Heart left ventricle (tissue), 13 donors: ENCODE measurements at regions not wholly inside any gene's neighbourhood (a gene's known extent, or its start where the extent isn't known, plus 50 kb on each side); places are given as distances from the start of the nearest gene placed in this dataset.

ENCODE experiments used
- CTCF ChIP-seq, 12 donors: fragments of 200-600 bp; sonication (generic) in 4 of 12; IDR thresholded peaks; one replicate each; pipeline versions ENCODE4 v1.5.0 to v1.8.0; 2018 to 2022; ENCODE audit warnings: antibody characterized with exemption in 12 of 12, mild to moderate bottlenecking in 5 of 12
- POLR2A ChIP-seq, 2 donors: fragments of 450-650 bp; IDR thresholded peaks; one replicate each; pipeline ENCODE4 v1.6.1; 2017; ENCODE audit warnings: antibody characterized with exemption in 2 of 2, mild to moderate bottlenecking in 2 of 2, moderate library complexity in 2 of 2
- donor health status: ischemic (EF 13 %, LVEDD 7.1; RV severe dilation, severe dysfunction).
- donor health status: DM: no; HTN: yes; CAD: no.
- donor health status: DM: no; HTN: no; CAD: no.
- donor health status: ischemic (EF 25% LVEDD 6.9; RV normal size, moderate dysfunction).
- donor health status: ischemic (EF 25% LVEDD 5.7; RV mildly dilated, moderate dysfunction).
- donor health status: ischemic (EF 35%, LVEDD 5.7; RV mildly dilated, moderate dysfunction).
- donor health status: nonischemic (EF 11% LVEDD 7.7; RV severe dilation, severe dysfunction).
- donor health status: DM: yes; HTN: yes; CAD: no.
- donor health status: PGD.
- donor health status: ischemic (EF 29% LVEDD 5.4; RV normal size, mild dysfunction).
- donor health status: nonischemic (EF 23%, LVEDD 6.1; RV moderate dilation, normal function).

DNA sequence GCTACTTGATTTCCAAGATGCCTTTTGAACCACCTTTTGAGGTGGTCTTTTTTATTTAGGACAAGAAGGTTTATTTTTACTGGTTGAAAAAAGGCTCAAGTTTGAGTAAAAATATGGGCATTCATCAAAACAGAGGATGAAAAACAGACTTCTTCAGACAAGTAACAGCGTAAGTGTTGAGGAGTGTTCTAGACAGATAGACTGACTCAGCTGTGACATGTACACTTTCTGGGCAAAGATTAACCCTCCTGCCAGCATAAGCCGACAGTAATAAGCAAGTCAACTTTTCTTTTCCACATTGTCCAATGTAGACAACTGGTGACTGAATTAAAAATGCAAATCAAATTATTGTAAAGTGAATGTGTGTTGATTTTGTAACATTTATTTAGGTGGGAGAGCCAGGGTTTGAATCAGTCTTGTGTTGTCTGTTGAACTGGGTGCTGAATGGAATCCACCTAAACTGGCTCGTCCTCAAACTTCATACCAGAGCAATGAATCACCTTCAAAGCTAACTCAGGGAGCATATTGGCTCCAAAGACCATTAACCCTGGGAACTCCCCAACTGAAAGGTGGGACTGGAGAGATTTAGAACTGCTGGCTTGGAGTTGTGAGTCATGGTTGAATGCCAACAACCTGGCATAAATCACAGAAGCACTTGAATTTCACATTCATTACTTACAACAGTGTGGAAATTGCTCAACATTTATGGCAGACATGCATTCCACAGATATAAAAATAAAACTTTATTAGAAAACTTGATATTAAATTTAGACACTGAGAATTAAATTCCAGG lies 377.0 kb downstream of the ETS1 start:
- no peak for TF ChIP-seq CTCF (IDR thresholded peaks at IDR 0.05)
- no peak for TF ChIP-seq POLR2A (IDR thresholded peaks at IDR 0.05)
